IMR-90 (cell line): ENCODE measurements at regions not wholly inside any gene's neighbourhood (a gene's known extent, or its start where the extent isn't known, plus 50 kb on each side); places are given as distances from the start of the nearest gene placed in this dataset.

Experiments
- ATAC-seq: fragments of 200-7000 bp; cut with Tn5 transposase; 2 replicates; pipeline ENCODE4 v1.9.1; 2020; ENCODE audit warnings: low read depth, mild to moderate bottlenecking, moderate library complexity
- BruUV-seq: library from RNA; stranded (reverse); fragments of 400-500 nt; replicated peaks from 2 replicates; lab custom pipeline; 2021; lab: Mats Ljungman, UMichigan
- CTCF ChIA-PET: fragments of 300-600 bp; formaldehyde crosslinking; extraction: SDS; loops from one replicate; lab custom pipeline; 2021; ENCODE audit warnings: antibody characterized with exemption; lab: Yijun Ruan, JAX
- POLR2A ChIA-PET: fragments of 300-600 bp; sonication (Branson Sonifier 250); formaldehyde crosslinking; loops from one replicate; lab custom pipeline; 2022; ENCODE audit warnings: antibody characterized with exemption; ENCODE audit not compliant: unreplicated experiment; lab: Charles Lee
- DNase-seq: peaks from one replicate; pipeline ENCODE4 v3.0.0; 2013
- H2AFZ ChIP-seq: replicated peaks from 2 replicates; pipeline ENCODE3; 2013; ENCODE audit warnings: low read length, mild to moderate bottlenecking; ENCODE audit not compliant: poor library complexity
- H2AK5ac ChIP-seq: 2 replicates; pipeline ENCODE4 v1.6.1; 2013; ENCODE audit warnings: low read depth, low read length, inconsistent platforms
- H2AK9ac ChIP-seq: replicated peaks from 2 replicates; pipeline ENCODE3; 2013; ENCODE audit warnings: mild to moderate bottlenecking, low read depth, low read length, moderate library complexity; ENCODE audit not compliant: poor library complexity
- H2BK120ac ChIP-seq: 2 replicates; pipeline ENCODE4 v1.6.1; 2013; ENCODE audit warnings: low read depth, low read length, inconsistent platforms
- H2BK15ac ChIP-seq: 3 replicates; pipeline ENCODE4 v1.6.1; 2013; ENCODE audit warnings: low read depth, low read length, inconsistent platforms
- H2BK20ac ChIP-seq: 2 replicates; pipeline ENCODE4 v1.6.1; 2013; ENCODE audit warnings: low read depth, mild to moderate bottlenecking, inconsistent platforms, low read length, moderate library complexity
- H2BK5ac ChIP-seq: 2 replicates; pipeline ENCODE4 v1.6.1; 2013; ENCODE audit warnings: mild to moderate bottlenecking, low read depth, low read length, inconsistent platforms; ENCODE audit not compliant: poor library complexity, severe bottlenecking
- H3K14ac ChIP-seq: replicated peaks from 2 replicates; pipeline ENCODE4 v1.6.1; 2013; ENCODE audit warnings: low read depth, low read length, inconsistent platforms
- H3K18ac ChIP-seq: 2 replicates; pipeline ENCODE4 v1.6.1; 2013; ENCODE audit warnings: low read depth, low read length, control low read depth
- H3K23ac ChIP-seq: 2 replicates; pipeline ENCODE4 v1.6.1; 2013; ENCODE audit warnings: low read depth, low read length, inconsistent platforms
- H3K27ac ChIP-seq: 2 replicates; pipeline ENCODE4 v1.5.1; 2013; ENCODE audit warnings: mild to moderate bottlenecking, control low read depth, low read length; ENCODE audit not compliant: insufficient read depth
- H3K27me3 ChIP-seq: 2 replicates; pipeline ENCODE4 v1.6.1; 2013; ENCODE audit warnings: low read length; ENCODE audit not compliant: control insufficient read depth, insufficient read depth
- H3K36me3 ChIP-seq: 2 replicates; pipeline ENCODE4 v1.6.1; 2013; ENCODE audit warnings: low read length, mixed read lengths; ENCODE audit not compliant: control insufficient read depth, insufficient read depth
- H3K4ac ChIP-seq: 2 replicates; pipeline ENCODE4 v1.6.1; 2013; ENCODE audit warnings: low read depth, low read length, inconsistent platforms
- H3K4me1 ChIP-seq: 2 replicates; pipeline ENCODE4 v1.6.1; 2013; ENCODE audit warnings: low read length, mixed read lengths; ENCODE audit not compliant: control insufficient read depth, insufficient read depth
- H3K4me2 ChIP-seq: 2 replicates; pipeline ENCODE4 v1.6.1; 2013; ENCODE audit warnings: low read depth, mild to moderate bottlenecking, control low read depth, low read length, moderate library complexity
- H3K4me3 ChIP-seq: 2 replicates; pipeline ENCODE4 v1.5.1; 2013; ENCODE audit warnings: low read depth, mild to moderate bottlenecking, control low read depth, low read length, moderate library complexity; ENCODE audit not compliant: insufficient read depth
- H3K56ac ChIP-seq: 2 replicates; pipeline ENCODE4 v1.6.1; 2013; ENCODE audit warnings: low read length, inconsistent platforms; ENCODE audit not compliant: insufficient read depth; ENCODE audit errors: extremely low read depth
- H3K79me1 ChIP-seq, 2 experiments: 2 replicates each; pipeline ENCODE4 v1.6.1; 2013; ENCODE audit warnings: low read length in 2 of 2, inconsistent platforms in 1 of 2, low read depth in 1 of 2
- H3K9ac ChIP-seq: 2 replicates; pipeline ENCODE4 v1.6.1; 2013; ENCODE audit warnings: low read depth, low read length, control low read depth
- H3K9me1 ChIP-seq: 2 replicates; pipeline ENCODE4 v1.6.1; 2013; ENCODE audit warnings: low read length, inconsistent platforms; ENCODE audit not compliant: insufficient read depth
- H3K9me3 ChIP-seq: 2 replicates; pipeline ENCODE4 v1.6.1; 2013; ENCODE audit warnings: low read length; ENCODE audit not compliant: control insufficient read depth, insufficient read depth
- H4K20me1 ChIP-seq: 2 replicates; pipeline ENCODE4 v1.6.1; 2013; ENCODE audit warnings: low read length, inconsistent platforms; ENCODE audit not compliant: insufficient read depth
- H4K5ac ChIP-seq: 2 replicates; pipeline ENCODE4 v1.6.1; 2013; ENCODE audit warnings: mild to moderate bottlenecking, low read depth, low read length, control low read depth
- H4K8ac ChIP-seq, 2 experiments: 2 replicates each; pipeline ENCODE4 v1.6.1; 2013; ENCODE audit warnings: low read depth in 2 of 2, low read length in 2 of 2, control low read depth in 1 of 2, inconsistent platforms in 1 of 2
- H4K91ac ChIP-seq: 2 replicates; pipeline ENCODE4 v1.6.1; 2013; ENCODE audit warnings: low read depth, low read length, inconsistent platforms; ENCODE audit not compliant: insufficient read depth
- RCOR1 ChIP-seq: IDR thresholded peaks from 2 replicates; pipeline ENCODE4 v1.6.1; 2012; ENCODE audit warnings: mild to moderate bottlenecking, low read length, improper control_type of control experiment; ENCODE audit not compliant: insufficient replicate concordance
- WGBS, 2 experiments: methylation state at CpG; one replicate each; pipeline versions ENCODE4 v1.1.5 to v1.1.7; 2013; ENCODE audit warnings: missing lambda C conversion rate in 2 of 2; ENCODE audit not compliant: insufficient read length in 1 of 2; ENCODE audit errors: extremely low coverage in 2 of 2; 5-methylcytosine and 5-hydroxymethylcytosine counted together
- dilution Hi-C: fragments of 300-500 bp; cut with HindIII; formaldehyde crosslinking; loops from one replicate; pipeline ENCODE4 v1.14.3; 2018; ENCODE audit warnings: low sequenced_read_pairs; ENCODE audit not compliant: unreplicated experiment
- in situ Hi-C: fragments of 300-500 bp; cut with MboI; formaldehyde crosslinking; loops from 3 replicates; pipeline ENCODE4 v1.14.3; 2019; ENCODE audit warnings: low sequenced_read_pairs, inconsistent platforms, mixed read lengths
- intact Hi-C: fragments of 100-400 bp; cut with micrococcal nuclease; formaldehyde crosslinking; loops from 2 replicates; pipeline ENCODE4 v1.10.0; 2022

DNA sequence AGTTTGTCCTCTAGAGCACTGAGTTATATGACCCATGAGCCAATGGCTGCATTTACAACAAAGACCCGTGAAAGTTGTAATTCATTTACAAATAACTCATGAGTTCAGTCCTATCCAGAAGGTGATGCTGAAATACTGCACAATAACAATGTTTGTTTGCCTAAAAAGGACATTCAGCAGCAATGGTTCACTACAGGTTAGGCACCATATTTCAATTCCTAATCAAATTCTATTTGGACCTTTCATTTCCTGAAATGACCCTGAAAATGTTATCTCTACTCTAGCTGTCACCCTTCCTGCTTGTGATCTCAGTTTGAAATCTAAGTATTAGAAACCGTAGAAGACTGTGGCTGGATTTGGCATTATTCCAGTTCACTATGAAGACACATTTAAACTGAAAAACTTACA, 191.2 kb upstream of the SAMSN1 start:
- H2BK5ac ChIP-seq: no peak overlapping the region
- no peak overlapping the region for H2BK20ac ChIP-seq
- H2BK120ac ChIP-seq: no peak overlapping the region
- H2AFZ ChIP-seq: no peak overlapping the region
- H2AK9ac ChIP-seq: no peak overlapping the region
- H3K9ac ChIP-seq: no peak overlapping the region
- H3K4ac ChIP-seq: no peak overlapping the region
- no TSS peak for BruUV-seq
- in situ Hi-C loops (no loop called here), intact Hi-C loops (no loop called here), dilution Hi-C loops (no loop called here)
- H2BK15ac ChIP-seq: no peak overlapping the region
- no peaks in the 10 kb centered on the region for H3K9me3 ChIP-seq
- H4K20me1 ChIP-seq: no peaks in the 10 kb centered on the region
- no peak for DNase-seq
- no CpG with 5 or more reads among the region's 2 CpGs for WGBS, 2 experiments
- H3K14ac ChIP-seq: no peak overlapping the region
- H3K23ac ChIP-seq: no peak overlapping the region
- H3K4me3 ChIP-seq: no peak overlapping the region
- no peaks in the 10 kb centered on the region for H3K79me1 ChIP-seq
- H3K27ac ChIP-seq: no peak overlapping the region
- POLR2A ChIA-PET: no interaction called here
- no peak overlapping the region for H2AK5ac ChIP-seq
- H3K4me1 ChIP-seq: no peaks in the 10 kb centered on the region
- no peak overlapping the region for H3K4me2 ChIP-seq
- H4K91ac ChIP-seq: no peak overlapping the region
- H4K8ac ChIP-seq: no peak overlapping the region
- no peaks in the 10 kb centered on the region for H3K36me3 ChIP-seq
- H3K18ac ChIP-seq: no peak overlapping the region
- H3K27me3 ChIP-seq: no peaks in the 10 kb centered on the region
- no peak overlapping the region for H3K56ac ChIP-seq
- CTCF ChIA-PET: interaction anchor here (1.1 kb wide), 1 partner anchor 9 kb away, joined by 5 read pairs; no protein-coding TSS in a partner anchor
- no peaks in the 10 kb centered on the region for H3K9me1 ChIP-seq
- H4K5ac ChIP-seq: no peak overlapping the region
- no peak for ATAC-seq
- TF ChIP-seq RCOR1: no peak
